ENCODE measurements at regions not wholly inside any gene's neighbourhood (a gene's known extent, or its start where the extent isn't known, plus 50 kb on each side); places are given as distances from the start of the nearest gene placed in this dataset.
A peak's percentile ranks its signal among the peaks of the same experiment; 100 is the strongest.

- Histone ChIP-seq H3K9me3 (ENCODE audit: low read length) (no peaks in the 10 kb centered on the region), H3K36me3 (ENCODE audit: insufficient read depth, low read length) (no peaks in the 10 kb centered on the region), H3K27ac (ENCODE audit: low read depth, low read length) (no peak overlapping the region), H3K4me3 (ENCODE audit: low read length) (no peak overlapping the region), H3K27me3 (ENCODE audit: insufficient read depth, low read length, poor library complexity, severe bottlenecking) (no peaks in the 10 kb centered on the region), H3K4me1 (ENCODE audit: insufficient read depth, low read length) (peaks cover 17% of the 10 kb centered on the region)
- no peaks in the 10 kb centered on the region for H3K36me3 Mint-ChIP-seq
- H3K27ac Mint-ChIP-seq = peak overlapping the region in 2 of 8 donors; percentile 48 to 51
- ChIA-PET POLR2A (no interaction called here), CTCF (interaction anchor here (1.6 kb wide), 1 partner anchor 84 kb away, joined by 3 read pairs; no protein-coding TSS in a partner anchor)
- H3K4me1 Mint-ChIP-seq = peaks cover 0 to 31% (median 0%) of the 10 kb centered on the region in 3 donors
- no peak for DNase-seq
- H3K27me3 Mint-ChIP-seq = no peaks in the 10 kb centered on the region
- H3K9me3 Mint-ChIP-seq = no peaks in the 10 kb centered on the region
- H3K4me3 Mint-ChIP-seq = peak overlapping the region in 2 of 7 donors; percentile 17 to 80
Measured at GRCh38 chrY:14255965-14256816, 200.2 kb downstream of the VCY1B start.

GRCh38 chrY:14256817-14257168 is 200.8 kb downstream of the VCY1B start:
- DNase-seq = no peak
- no peaks in the 10 kb centered on the region for H3K36me3 ChIP-seq (ENCODE audit: insufficient read depth, low read length)
- H3K4me1 Mint-ChIP-seq = peaks cover 0 to 31% (median 0%) of the 10 kb centered on the region in 3 donors
- H3K9me3 ChIP-seq (ENCODE audit: low read length) = no peaks in the 10 kb centered on the region
- no peaks in the 10 kb centered on the region for H3K27me3 ChIP-seq (ENCODE audit: insufficient read depth, low read length, poor library complexity, severe bottlenecking)
- H3K27ac Mint-ChIP-seq = peak overlapping the region in 2 of 8 donors; percentile 1 to 51
- peak overlapping the region in 2 of 7 donors; percentile 17 to 80 for H3K4me3 Mint-ChIP-seq
- no peaks in the 10 kb centered on the region for H3K27me3 Mint-ChIP-seq
- no peak overlapping the region for H3K4me3 ChIP-seq (ENCODE audit: low read length)
- H3K36me3 Mint-ChIP-seq = no peaks in the 10 kb centered on the region
- ChIA-PET CTCF (interaction anchor here (1.6 kb wide), 1 partner anchor 83 kb away, joined by 3 read pairs; no protein-coding TSS in a partner anchor), POLR2A (no interaction called here)
- peaks cover 17% of the 10 kb centered on the region for H3K4me1 ChIP-seq (ENCODE audit: insufficient read depth, low read length)
- H3K9me3 Mint-ChIP-seq = no peaks in the 10 kb centered on the region
- H3K27ac ChIP-seq (ENCODE audit: low read depth, low read length) = no peak overlapping the region

- Mint-ChIP-seq H3K36me3 (no peaks in the 10 kb centered on the region), H3K27me3 (no peaks in the 10 kb centered on the region), H3K4me1 (no peaks in the 10 kb centered on the region), H3K27ac (no peak overlapping the region), H3K4me3 (no peak overlapping the region), H3K9me3 (no peaks in the 10 kb centered on the region)
- no peak overlapping the region for H3K4me3 ChIP-seq (ENCODE audit: low read length)
- no peak overlapping the region for H3K27ac ChIP-seq (ENCODE audit: low read depth, low read length)
- no peaks in the 10 kb centered on the region for H3K9me3 ChIP-seq (ENCODE audit: low read length)
- no peaks in the 10 kb centered on the region for H3K4me1 ChIP-seq (ENCODE audit: insufficient read depth, low read length)
- DNase-seq = no peak
- ChIA-PET CTCF (no interaction called here), POLR2A (no interaction called here)
- no peaks in the 10 kb centered on the region for H3K36me3 ChIP-seq (ENCODE audit: insufficient read depth, low read length)
- H3K27me3 ChIP-seq (ENCODE audit: insufficient read depth, low read length, poor library complexity, severe bottlenecking) = no peaks in the 10 kb centered on the region
Measured at GRCh38 chrY:14277029-14277428, 221.0 kb downstream of the VCY1B start.

GRCh38 chrY:14290656-14291375 is 233.5 kb upstream of the NLGN4Y start:
- ChIA-PET CTCF (no interaction called here), POLR2A (no interaction called here)
- no peaks in the 10 kb centered on the region for H3K36me3 Mint-ChIP-seq
- DNase-seq = no peak
- Histone ChIP-seq H3K36me3 (ENCODE audit: insufficient read depth, low read length) (no peaks in the 10 kb centered on the region), H3K27ac (ENCODE audit: low read depth, low read length) (no peak overlapping the region), H3K4me1 (ENCODE audit: insufficient read depth, low read length) (no peaks in the 10 kb centered on the region), H3K27me3 (ENCODE audit: insufficient read depth, low read length, poor library complexity, severe bottlenecking) (no peaks in the 10 kb centered on the region), H3K4me3 (ENCODE audit: low read length) (no peak overlapping the region), H3K9me3 (ENCODE audit: low read length) (no peaks in the 10 kb centered on the region)
- H3K9me3 Mint-ChIP-seq = no peaks in the 10 kb centered on the region
- no peaks in the 10 kb centered on the region for H3K27me3 Mint-ChIP-seq
- no peak overlapping the region for H3K27ac Mint-ChIP-seq
- H3K4me1 Mint-ChIP-seq = no peaks in the 10 kb centered on the region
- H3K4me3 Mint-ChIP-seq = no peak overlapping the region

- DNase-seq = no peak
- Mint-ChIP-seq H3K4me3 (no peak overlapping the region), H3K9me3 (no peaks in the 10 kb centered on the region), H3K27ac (no peak overlapping the region), H3K36me3 (no peaks in the 10 kb centered on the region), H3K27me3 (no peaks in the 10 kb centered on the region), H3K4me1 (no peaks in the 10 kb centered on the region)
- ChIA-PET CTCF (no interaction called here), POLR2A (interaction anchor here (0.5 kb wide), 1 partner anchor 1191 kb away, joined by 5 read pairs; no protein-coding TSS in a partner anchor)
- Histone ChIP-seq H3K4me1 (ENCODE audit: insufficient read depth, low read length) (no peaks in the 10 kb centered on the region), H3K27ac (ENCODE audit: low read depth, low read length) (no peak overlapping the region), H3K36me3 (ENCODE audit: insufficient read depth, low read length) (no peaks in the 10 kb centered on the region), H3K27me3 (ENCODE audit: insufficient read depth, low read length, poor library complexity, severe bottlenecking) (no peaks in the 10 kb centered on the region), H3K4me3 (ENCODE audit: low read length) (no peak overlapping the region), H3K9me3 (ENCODE audit: low read length) (no peaks in the 10 kb centered on the region)
Measured at GRCh38 chrY:14292382-14292781, 231.9 kb upstream of the NLGN4Y start.

- H3K4me3 Mint-ChIP-seq = peak overlapping the region in 2 of 7 donors; percentile 4 to 69
- CTCF ChIA-PET = no interaction called here
Measured at GRCh38 chrY:14300775-14301174, 223.6 kb upstream of the NLGN4Y start.

GRCh38 chrY:14301552-14301951 is 222.8 kb upstream of the NLGN4Y start:
- H3K4me3 ChIP-seq (ENCODE audit: low read length) = no peak overlapping the region
- CTCF ChIA-PET = no interaction called here
- H3K36me3 ChIP-seq (ENCODE audit: insufficient read depth, low read length) = no peaks in the 10 kb centered on the region
- peak overlapping the region in 1 of 8 donors; percentile 22 for H3K27ac Mint-ChIP-seq
- no peaks in the 10 kb centered on the region for H3K27me3 Mint-ChIP-seq
- POLR2A ChIA-PET = no interaction called here
- no peaks in the 10 kb centered on the region for H3K9me3 Mint-ChIP-seq
- H3K27ac ChIP-seq (ENCODE audit: low read depth, low read length) = no peak overlapping the region
- H3K9me3 ChIP-seq (ENCODE audit: low read length) = no peaks in the 10 kb centered on the region
- no peaks in the 10 kb centered on the region for H3K4me1 ChIP-seq (ENCODE audit: insufficient read depth, low read length)
- H3K4me1 Mint-ChIP-seq = peaks cover 0 to 21% (median 0%) of the 10 kb centered on the region in 3 donors
- H3K27me3 ChIP-seq (ENCODE audit: insufficient read depth, low read length, poor library complexity, severe bottlenecking) = no peaks in the 10 kb centered on the region
- DNase-seq = no peak
- H3K4me3 Mint-ChIP-seq = peak overlapping the region in 1 of 7 donors; percentile 69
- no peaks in the 10 kb centered on the region for H3K36me3 Mint-ChIP-seq

More at GRCh38 chrY:14300775-14301174, 223.6 kb upstream of the NLGN4Y start:
- Histone ChIP-seq H3K4me1 (ENCODE audit: insufficient read depth, low read length) (no peaks in the 10 kb centered on the region), H3K27me3 (ENCODE audit: insufficient read depth, low read length, poor library complexity, severe bottlenecking) (no peaks in the 10 kb centered on the region), H3K36me3 (ENCODE audit: insufficient read depth, low read length) (no peaks in the 10 kb centered on the region), H3K4me3 (ENCODE audit: low read length) (no peak overlapping the region), H3K9me3 (ENCODE audit: low read length) (no peaks in the 10 kb centered on the region), H3K27ac (ENCODE audit: low read depth, low read length) (no peak overlapping the region)
- Mint-ChIP-seq H3K36me3 (no peaks in the 10 kb centered on the region), H3K27me3 (no peaks in the 10 kb centered on the region), H3K9me3 (no peaks in the 10 kb centered on the region), H3K4me1 (peaks cover 0 to 21% (median 0%) of the 10 kb centered on the region in 3 donors), H3K27ac (peak overlapping the region in 1 of 8 donors; percentile 22)
- POLR2A ChIA-PET = no interaction called here
- DNase-seq = no peak

Measured in CD8-positive, alpha-beta memory T cell (primary cell).